SH-SY5Y (cell line): ENCODE measurements at regions not wholly inside any gene's neighbourhood (a gene's known extent, or its start where the extent isn't known, plus 50 kb on each side); places are given as distances from the start of the nearest gene placed in this dataset.

ENCODE experiments used
- GATA2 ChIP-seq: IDR thresholded peaks from 2 replicates; pipeline ENCODE4 v1.6.1; 2011; ENCODE audit warnings: mild to moderate bottlenecking, low read depth, low read length
- GATA3 ChIP-seq: IDR thresholded peaks from 2 replicates; pipeline ENCODE4 v1.6.1; 2011; ENCODE audit warnings: low read depth, mild to moderate bottlenecking, low read length, moderate library complexity

GRCh38 chrX:40174854-40175510 lies 77.2 kb upstream of the BCOR start:
- TF ChIP-seq GATA3 (no peak), GATA2 (no peak)
